PC-3 (cell line): ENCODE measurements at regions not wholly inside any gene's neighbourhood (a gene's known extent, or its start where the extent isn't known, plus 50 kb on each side); places are given as distances from the start of the nearest gene placed in this dataset.

ENCODE experiments used
- ATAC-seq: fragments of 200-7000 bp; cut with Tn5 transposase; 2 replicates; pipeline ENCODE4 v1.9.1; 2020; ENCODE audit warnings: mild to moderate bottlenecking, moderate library complexity
- BruUV-seq: library from RNA; stranded (reverse); fragments of 400-500 nt; replicated peaks from 2 replicates; lab custom pipeline; 2021; lab: Mats Ljungman, UMichigan
- CTCF ChIA-PET: fragments of 300-600 bp; sonication (Branson Sonifier 250); formaldehyde crosslinking; loops from one replicate; lab custom pipeline; 2022; ENCODE audit warnings: antibody characterized with exemption; lab: Charles Lee
- POLR2A ChIA-PET: fragments of 300-600 bp; sonication (Branson Sonifier 250); formaldehyde crosslinking; loops from one replicate; lab custom pipeline; 2022; ENCODE audit warnings: antibody characterized with exemption; ENCODE audit not compliant: unreplicated experiment; lab: Charles Lee
- DNase-seq: peaks from one replicate; pipeline ENCODE4 v3.0.0-alpha.2; 2015
- H2AFZ ChIP-seq: fragments of 300-600 bp; sonication (generic); 2 replicates; pipeline ENCODE4 v1.6.0; 2016; ENCODE audit warnings: antibody characterized with exemption, low read length
- H3F3A ChIP-seq: fragments of 300-600 bp; sonication (generic); one replicate; pipeline ENCODE4 v1.6.0; 2017; ENCODE audit warnings: antibody characterized with exemption, low read length, control low read depth, mild to moderate bottlenecking; ENCODE audit not compliant: unreplicated experiment
- H3K27ac ChIP-seq: fragments of 300-600 bp; sonication (generic); 2 replicates; pipeline ENCODE4 v1.5.1; 2016; ENCODE audit warnings: mild to moderate bottlenecking, low read length
- H3K27me3 ChIP-seq: fragments of 300-600 bp; sonication (generic); 2 replicates; pipeline ENCODE4 v1.6.1; 2016; ENCODE audit warnings: low read length, mixed read lengths
- H3K36me3 ChIP-seq: fragments of 300-600 bp; sonication (generic); 2 replicates; pipeline ENCODE4 v1.6.1; 2016; ENCODE audit warnings: low read depth, mixed run types, low read length, mixed read lengths
- H3K4me1 ChIP-seq: fragments of 300-600 bp; sonication (generic); 2 replicates; pipeline ENCODE4 v1.5.1; 2016; ENCODE audit warnings: low read length; ENCODE audit not compliant: insufficient read depth
- H3K4me2 ChIP-seq: fragments of 300-600 bp; sonication (generic); 2 replicates; pipeline ENCODE4 v1.6.0; 2016; ENCODE audit warnings: low read length
- H3K4me3 ChIP-seq: fragments of 300-600 bp; sonication (generic); 2 replicates; pipeline ENCODE4 v1.5.1; 2016; ENCODE audit warnings: mild to moderate bottlenecking, low read length, mixed read lengths
- H3K79me2 ChIP-seq: fragments of 300-600 bp; sonication (generic); 2 replicates; pipeline ENCODE4 v1.6.1; 2017; ENCODE audit warnings: low read length, mixed read lengths
- H3K9ac ChIP-seq: fragments of 300-600 bp; sonication (generic); 2 replicates; pipeline ENCODE4 v1.6.0; 2016; ENCODE audit warnings: mild to moderate bottlenecking, low read length
- H3K9me2 ChIP-seq: fragments of 300-600 bp; sonication (generic); replicated peaks from 2 replicates; pipeline ENCODE4 v1.6.1; 2016; ENCODE audit warnings: mixed run types, low read length, mixed read lengths
- H3K9me3 ChIP-seq: fragments of 300-600 bp; sonication (generic); 2 replicates; pipeline ENCODE4 v1.6.1; 2016; ENCODE audit warnings: low read length, mixed read lengths
- H4K20me1 ChIP-seq: fragments of 300-600 bp; sonication (generic); 2 replicates; pipeline ENCODE4 v1.6.1; 2016; ENCODE audit warnings: low read length, mixed read lengths
- EZH2 ChIP-seq: fragments of 300-600 bp; sonication (generic); IDR thresholded peaks from one replicate; pipeline ENCODE4 v1.6.1; 2017; ENCODE audit warnings: antibody characterized with exemption, mild to moderate bottlenecking, low read length; ENCODE audit not compliant: unreplicated experiment
- EZH2phosphoT487 ChIP-seq: fragments of 300-600 bp; sonication (generic); IDR thresholded peaks from 2 replicates; pipeline ENCODE4 v1.6.1; 2018; ENCODE audit warnings: mild to moderate bottlenecking, antibody characterized with exemption, low read length, borderline replicate concordance
- intact Hi-C: fragments of 100-400 bp; cut with micrococcal nuclease; formaldehyde crosslinking; loops from 2 replicates; pipeline ENCODE4 v1.9.0; 2023
- TF ChIP-seq, protein P1 (sequence below): fragments of 300-600 bp; sonication (generic); conservative IDR thresholded peaks from 2 replicates; pipeline ENCODE4 v1.5.1; 2017; ENCODE audit warnings: antibody characterized with exemption, low read depth, mild to moderate bottlenecking, low read length

- Histone ChIP-seq H3K9me2 (no peaks in the 10 kb centered on the region), H3K9ac (no peak overlapping the region), H3K27ac (no peak overlapping the region), H3K79me2 (no peaks in the 10 kb centered on the region), H4K20me1 (no peaks in the 10 kb centered on the region), H3K4me3 (no peak overlapping the region), H3K4me1 (no peaks in the 10 kb centered on the region), H3K9me3 (no peaks in the 10 kb centered on the region), H3K4me2 (no peak overlapping the region), H2AFZ (no peak overlapping the region), H3K27me3 (no peaks in the 10 kb centered on the region), H3K36me3 (no peaks in the 10 kb centered on the region), H3F3A (no peaks in the 10 kb centered on the region)
- BruUV-seq, result no TSS peak
- intact Hi-C loops, result no loop called here
- ChIA-PET POLR2A (no interaction called here), CTCF (no interaction called here)
- no peak for DNase-seq
- ATAC-seq, result no peak
- no peak for TF ChIP-seq EZH2
- TF ChIP-seq, protein P1, sequence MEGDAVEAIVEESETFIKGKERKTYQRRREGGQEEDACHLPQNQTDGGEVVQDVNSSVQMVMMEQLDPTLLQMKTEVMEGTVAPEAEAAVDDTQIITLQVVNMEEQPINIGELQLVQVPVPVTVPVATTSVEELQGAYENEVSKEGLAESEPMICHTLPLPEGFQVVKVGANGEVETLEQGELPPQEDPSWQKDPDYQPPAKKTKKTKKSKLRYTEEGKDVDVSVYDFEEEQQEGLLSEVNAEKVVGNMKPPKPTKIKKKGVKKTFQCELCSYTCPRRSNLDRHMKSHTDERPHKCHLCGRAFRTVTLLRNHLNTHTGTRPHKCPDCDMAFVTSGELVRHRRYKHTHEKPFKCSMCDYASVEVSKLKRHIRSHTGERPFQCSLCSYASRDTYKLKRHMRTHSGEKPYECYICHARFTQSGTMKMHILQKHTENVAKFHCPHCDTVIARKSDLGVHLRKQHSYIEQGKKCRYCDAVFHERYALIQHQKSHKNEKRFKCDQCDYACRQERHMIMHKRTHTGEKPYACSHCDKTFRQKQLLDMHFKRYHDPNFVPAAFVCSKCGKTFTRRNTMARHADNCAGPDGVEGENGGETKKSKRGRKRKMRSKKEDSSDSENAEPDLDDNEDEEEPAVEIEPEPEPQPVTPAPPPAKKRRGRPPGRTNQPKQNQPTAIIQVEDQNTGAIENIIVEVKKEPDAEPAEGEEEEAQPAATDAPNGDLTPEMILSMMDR, result no peak
- TF ChIP-seq EZH2phosphoT487, result no peak
These were observed 120.6 kb upstream of the IRS2 start for GRCh38 chr13:109906976-109907375.

- no peak overlapping the region for H2AFZ ChIP-seq
- ATAC-seq, result no peak
- no peaks in the 10 kb centered on the region for H3F3A ChIP-seq
- no peaks in the 10 kb centered on the region for H4K20me1 ChIP-seq
- intact Hi-C loops, result no loop called here
- CTCF ChIA-PET, result no interaction called here
- DNase-seq, result no peak
- TF ChIP-seq, protein P1, result no peak
- TF ChIP-seq EZH2 (no peak), EZH2phosphoT487 (no peak)
- no peak overlapping the region for H3K4me2 ChIP-seq
- no peaks in the 10 kb centered on the region for H3K36me3 ChIP-seq
- H3K79me2 ChIP-seq, result no peaks in the 10 kb centered on the region
- H3K4me1 ChIP-seq, result no peaks in the 10 kb centered on the region
- H3K27ac ChIP-seq, result no peak overlapping the region
- no peak overlapping the region for H3K9ac ChIP-seq
- POLR2A ChIA-PET, result no interaction called here
- no peaks in the 10 kb centered on the region for H3K9me2 ChIP-seq
- no peaks in the 10 kb centered on the region for H3K9me3 ChIP-seq
- BruUV-seq, result no TSS peak
- H3K27me3 ChIP-seq, result no peaks in the 10 kb centered on the region
- H3K4me3 ChIP-seq, result no peak overlapping the region
These were observed 117.8 kb upstream of the IRS2 start for GRCh38 chr13:109904218-109904617.

GRCh38 chr13:109900741-109901140 is 114.4 kb upstream of the IRS2 start:
- Histone ChIP-seq H3K4me3 (no peak overlapping the region), H3K79me2 (no peaks in the 10 kb centered on the region), H3K36me3 (no peaks in the 10 kb centered on the region), H3K4me1 (no peaks in the 10 kb centered on the region), H3K9me2 (no peaks in the 10 kb centered on the region), H3K9ac (no peak overlapping the region), H3K27me3 (no peaks in the 10 kb centered on the region), H3K27ac (no peak overlapping the region), H3K4me2 (no peak overlapping the region), H4K20me1 (no peaks in the 10 kb centered on the region), H3F3A (no peaks in the 10 kb centered on the region), H2AFZ (no peak overlapping the region), H3K9me3 (no peaks in the 10 kb centered on the region)
- intact Hi-C loops, result no loop called here
- TF ChIP-seq EZH2 (no peak), EZH2phosphoT487 (no peak)
- TF ChIP-seq, protein P1, result no peak
- ATAC-seq, result no peak
- CTCF ChIA-PET, result no interaction called here
- POLR2A ChIA-PET, result no interaction called here
- no TSS peak for BruUV-seq
- DNase-seq, result no peak
